GM12878 (cell line): ENCODE measurements at regions not wholly inside any gene's neighbourhood (a gene's known extent, or its start where the extent isn't known, plus 50 kb on each side); places are given as distances from the start of the nearest gene placed in this dataset.

Experiments used
- ATAC-seq: fragments of 200-7000 bp; cut with Tn5 transposase; 3 replicates; pipeline ENCODE4 v1.9.1; 2020; ENCODE audit warnings: mild to moderate bottlenecking, moderate library complexity
- BruUV-seq: library from RNA; stranded (reverse); fragments of 400-500 nt; replicated peaks from 2 replicates; lab custom pipeline; 2021; lab: Mats Ljungman, UMichigan
- CTCF ChIA-PET: fragments of 300-600 bp; sonication (Branson Sonifier 250); formaldehyde crosslinking; extraction: SDS; loops from one replicate; lab custom pipeline; 2021; ENCODE audit warnings: inconsistent platforms; lab: Yijun Ruan, JAX
- POLR2A ChIA-PET: fragments of 350-600 bp; formaldehyde crosslinking; extraction: SDS; loops from one replicate; lab custom pipeline; 2021; ENCODE audit warnings: inconsistent platforms; lab: Charles Lee
- RAD21 ChIA-PET: fragments of 300-600 bp; sonication (Branson Sonifier 250); formaldehyde crosslinking; loops from one replicate; lab custom pipeline; 2023; ENCODE audit warnings: antibody characterized with exemption; ENCODE audit not compliant: unreplicated experiment; lab: Charles Lee
- SMC1A ChIA-PET: fragments of 300-600 bp; sonication (Branson Sonifier 250); formaldehyde crosslinking; loops from one replicate; lab custom pipeline; 2023; ENCODE audit not compliant: unreplicated experiment, uncharacterized antibody; lab: Charles Lee
- DNase-seq: peaks from one replicate; pipeline ENCODE4 v3.0.0-alpha.2; 2011; ENCODE audit warnings: low read depth, low spot score
- FAIRE-seq: peaks from 3 replicates; lab custom pipeline; 2011; peaks lifted over from hg19 to GRCh38; lab: Jason Lieb, UNC
- H2AFZ ChIP-seq: 2 replicates; pipeline ENCODE4 v1.6.0; 2011; ENCODE audit warnings: low read depth, low read length, control low read depth; ENCODE audit not compliant: control insufficient read depth
- H3K27ac ChIP-seq: 2 replicates; pipeline ENCODE4 v1.5.1; 2011; ENCODE audit warnings: control low read depth; ENCODE audit not compliant: control insufficient read depth, insufficient read depth
- H3K27me3 ChIP-seq, 2 experiments: replicated peaks in 1 of 2; 2 replicates each; pipeline versions ENCODE4 v1.6.0 to v1.6.1; 2011; ENCODE audit warnings: low read length in 1 of 2; ENCODE audit not compliant: control insufficient read depth in 2 of 2, insufficient read depth in 2 of 2
- H3K36me3 ChIP-seq, 2 experiments: 2 replicates each; pipeline ENCODE4 v1.5.1; 2011; ENCODE audit warnings: low read length in 1 of 2; ENCODE audit not compliant: control insufficient read depth in 2 of 2, insufficient read depth in 2 of 2
- H3K4me1 ChIP-seq: 2 replicates; pipeline ENCODE4 v1.6.1; 2011; ENCODE audit warnings: mild to moderate bottlenecking, low read length, moderate library complexity, mixed read lengths; ENCODE audit not compliant: control insufficient read depth, insufficient read depth
- H3K4me2 ChIP-seq: 2 replicates; pipeline ENCODE4 v1.6.0; 2011; ENCODE audit warnings: control low read depth; ENCODE audit not compliant: control insufficient read depth, insufficient read depth
- H3K4me3 ChIP-seq: fragments of 200-600 bp; sonication (generic); 2 replicates; pipeline ENCODE4 v1.5.1; 2016
- H3K79me2 ChIP-seq: 2 replicates; pipeline ENCODE4 v1.6.0; 2011; ENCODE audit warnings: low read length; ENCODE audit not compliant: control insufficient read depth, insufficient read depth
- H3K9ac ChIP-seq: 2 replicates; pipeline ENCODE4 v1.8.0; 2011; ENCODE audit warnings: low read length, control low read depth, mixed read lengths; ENCODE audit not compliant: control insufficient read depth, insufficient read depth
- H3K9me3 ChIP-seq: replicated peaks from 3 replicates; pipeline ENCODE4 v1.5.1; 2011; ENCODE audit warnings: mild to moderate bottlenecking, low read length; ENCODE audit not compliant: control insufficient read depth, insufficient read depth
- H4K20me1 ChIP-seq: 2 replicates; pipeline ENCODE4 v1.6.0; 2011; ENCODE audit not compliant: control insufficient read depth, insufficient read depth
- ATF7 ChIP-seq: fragments of 450-650 bp; IDR thresholded peaks from 2 replicates; pipeline ENCODE4 v1.6.1; 2016; ENCODE audit warnings: low read depth, mild to moderate bottlenecking
- BCL11A ChIP-seq: IDR thresholded peaks from 2 replicates; pipeline ENCODE4 v1.6.1; 2011; ENCODE audit warnings: low read depth, low read length
- CREB1 ChIP-seq: IDR thresholded peaks from 2 replicates; pipeline ENCODE4 v1.6.1; 2012; ENCODE audit warnings: low read depth, mild to moderate bottlenecking, inconsistent platforms
- EED ChIP-seq: sonication (generic); IDR thresholded peaks from 2 replicates; pipeline ENCODE4 v1.6.1; 2016; ENCODE audit warnings: antibody characterized with exemption, low read depth
- HCFC1 ChIP-seq: fragments of 150-350 bp; IDR thresholded peaks from 2 replicates; pipeline ENCODE4 v1.6.1; 2014; ENCODE audit warnings: low read length
- HDAC6 ChIP-seq: fragments of 200-600 bp; sonication (generic); IDR thresholded peaks from one replicate; pipeline ENCODE4 v1.8.0; 2017; ENCODE audit warnings: antibody characterized with exemption; ENCODE audit not compliant: unreplicated experiment
- NFYB ChIP-seq: IDR thresholded peaks from 2 replicates; pipeline ENCODE4 v1.6.1; 2011; ENCODE audit warnings: low read depth, mild to moderate bottlenecking, low read length, improper control_type of control experiment, moderate library complexity; ENCODE audit not compliant: insufficient read depth
- RB1 ChIP-seq: fragments of 450-650 bp; formaldehyde crosslinking; IDR thresholded peaks from 2 replicates; pipeline ENCODE4 v1.6.1; 2017; ENCODE audit warnings: mild to moderate bottlenecking, borderline replicate concordance
- SUZ12 ChIP-seq: fragments of 200-600 bp; sonication (generic); IDR thresholded peaks from one replicate; pipeline ENCODE4 v1.6.1; 2018; ENCODE audit warnings: antibody characterized with exemption, mild to moderate bottlenecking; ENCODE audit not compliant: unreplicated experiment
- YBX1 ChIP-seq: fragments of 450-650 bp; IDR thresholded peaks from 2 replicates; pipeline ENCODE4 v1.6.1; 2016; ENCODE audit warnings: antibody characterized with exemption
- ZNF207 ChIP-seq: fragments of 450-650 bp; IDR thresholded peaks from 2 replicates; pipeline ENCODE4 v1.6.1; 2014; ENCODE audit warnings: antibody characterized with exemption, mild to moderate bottlenecking, borderline replicate concordance
- WGBS: methylation state at CpG from one replicate; pipeline ENCODE4 v1.1.6; 2016; ENCODE audit warnings: low lambda C conversion rate; ENCODE audit not compliant: insufficient replicate concordance, insufficient coverage; ENCODE audit errors: missing lambda C conversion rate; 5-methylcytosine and 5-hydroxymethylcytosine counted together
- in situ Hi-C: fragments of 300-500 bp; cut with MboI; formaldehyde crosslinking; loops from 9 replicates; pipeline ENCODE4 v1.14.3; 2018; ENCODE audit warnings: mixed read lengths
- intact Hi-C: fragments of 100-400 bp; cut with micrococcal nuclease; formaldehyde crosslinking; loops from one replicate; pipeline ENCODE4 v1.14.2; 2022; ENCODE audit not compliant: unreplicated experiment
- TF ChIP-seq, protein P1 (sequence below): fragments of 450-650 bp; IDR thresholded peaks from 2 replicates; pipeline ENCODE4 v1.6.1; 2016; ENCODE audit warnings: mild to moderate bottlenecking, moderate library complexity, borderline replicate concordance
- TF ChIP-seq, protein P2 (sequence below): fragments of 450-650 bp; conservative IDR thresholded peaks from 2 replicates; pipeline ENCODE4 v1.6.1; 2017; ENCODE audit warnings: mild to moderate bottlenecking, moderate library complexity

DNA sequence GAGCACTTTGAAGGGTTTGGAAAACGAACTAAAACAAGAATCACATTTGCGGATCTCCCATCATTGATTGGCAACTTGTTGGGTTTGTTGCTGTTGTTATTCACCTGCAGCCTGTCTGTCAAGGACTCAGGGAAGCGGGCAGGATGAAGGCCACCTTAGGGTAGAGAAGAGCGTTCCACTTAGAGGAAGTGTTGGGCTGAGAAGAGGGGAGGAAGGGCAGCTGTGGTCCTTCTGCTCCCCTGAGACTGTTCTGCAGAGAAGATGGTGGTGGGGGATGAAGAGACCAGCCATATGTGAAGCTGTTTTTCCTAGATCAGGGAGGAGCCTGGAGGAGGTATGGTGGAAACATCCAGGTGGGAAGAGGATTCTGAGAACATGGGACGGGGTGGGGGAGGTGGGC lies 70.6 kb upstream of the CPEB4 start:
- no TSS peak for BruUV-seq
- in situ Hi-C loops: no loop called here

More for the DNA sequence above, 70.6 kb upstream of the CPEB4 start:
- SMC1A ChIA-PET: interaction anchor here (0.8 to 19.8 kb wide), 3 partner anchors 29 to 199 kb away, joined by 4 to 271 read pairs (median 4); no protein-coding TSS in a partner anchor
- POLR2A ChIA-PET: no interaction called here
- Histone ChIP-seq H3K4me1 (peaks cover 39% of the 10 kb centered on the region), H3K36me3 (no peaks in the 10 kb centered on the region), H3K4me3 (no peak overlapping the region), H3K27me3 (no peaks in the 10 kb centered on the region), H4K20me1 (no peaks in the 10 kb centered on the region), H3K79me2 (no peaks in the 10 kb centered on the region), H3K9me3 (peaks cover 13% of the 10 kb centered on the region), H3K27ac (no peak overlapping the region), H2AFZ (0 out of 2 replicates have a peak overlapping the region, but pooled peaks have one; percentile 12), H3K9ac (no peak overlapping the region), H3K4me2 (no peak overlapping the region)
- no peak for DNase-seq
- no peak for FAIRE-seq
- RAD21 ChIA-PET: no interaction called here
- CTCF ChIA-PET: interaction anchor here (7.3 kb wide), 1 partner anchor 30 kb away, joined by 87 read pairs; no protein-coding TSS in a partner anchor
- TF ChIP-seq ATF7: no peak
- no peak for TF ChIP-seq HCFC1
- no peak for TF ChIP-seq HDAC6
- TF ChIP-seq, protein P1, sequence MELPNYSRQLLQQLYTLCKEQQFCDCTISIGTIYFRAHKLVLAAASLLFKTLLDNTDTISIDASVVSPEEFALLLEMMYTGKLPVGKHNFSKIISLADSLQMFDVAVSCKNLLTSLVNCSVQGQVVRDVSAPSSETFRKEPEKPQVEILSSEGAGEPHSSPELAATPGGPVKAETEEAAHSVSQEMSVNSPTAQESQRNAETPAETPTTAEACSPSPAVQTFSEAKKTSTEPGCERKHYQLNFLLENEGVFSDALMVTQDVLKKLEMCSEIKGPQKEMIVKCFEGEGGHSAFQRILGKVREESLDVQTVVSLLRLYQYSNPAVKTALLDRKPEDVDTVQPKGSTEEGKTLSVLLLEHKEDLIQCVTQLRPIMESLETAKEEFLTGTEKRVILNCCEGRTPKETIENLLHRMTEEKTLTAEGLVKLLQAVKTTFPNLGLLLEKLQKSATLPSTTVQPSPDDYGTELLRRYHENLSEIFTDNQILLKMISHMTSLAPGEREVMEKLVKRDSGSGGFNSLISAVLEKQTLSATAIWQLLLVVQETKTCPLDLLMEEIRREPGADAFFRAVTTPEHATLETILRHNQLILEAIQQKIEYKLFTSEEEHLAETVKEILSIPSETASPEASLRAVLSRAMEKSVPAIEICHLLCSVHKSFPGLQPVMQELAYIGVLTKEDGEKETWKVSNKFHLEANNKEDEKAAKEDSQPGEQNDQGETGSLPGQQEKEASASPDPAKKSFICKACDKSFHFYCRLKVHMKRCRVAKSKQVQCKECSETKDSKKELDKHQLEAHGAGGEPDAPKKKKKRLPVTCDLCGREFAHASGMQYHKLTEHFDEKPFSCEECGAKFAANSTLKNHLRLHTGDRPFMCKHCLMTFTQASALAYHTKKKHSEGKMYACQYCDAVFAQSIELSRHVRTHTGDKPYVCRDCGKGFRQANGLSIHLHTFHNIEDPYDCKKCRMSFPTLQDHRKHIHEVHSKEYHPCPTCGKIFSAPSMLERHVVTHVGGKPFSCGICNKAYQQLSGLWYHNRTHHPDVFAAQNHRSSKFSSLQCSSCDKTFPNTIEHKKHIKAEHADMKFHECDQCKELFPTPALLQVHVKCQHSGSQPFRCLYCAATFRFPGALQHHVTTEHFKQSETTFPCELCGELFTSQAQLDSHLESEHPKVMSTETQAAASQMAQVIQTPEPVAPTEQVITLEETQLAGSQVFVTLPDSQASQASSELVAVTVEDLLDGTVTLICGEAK: no peak
- TF ChIP-seq BCL11A: no peak
- no peak for TF ChIP-seq ZNF207
- TF ChIP-seq, protein P2, sequence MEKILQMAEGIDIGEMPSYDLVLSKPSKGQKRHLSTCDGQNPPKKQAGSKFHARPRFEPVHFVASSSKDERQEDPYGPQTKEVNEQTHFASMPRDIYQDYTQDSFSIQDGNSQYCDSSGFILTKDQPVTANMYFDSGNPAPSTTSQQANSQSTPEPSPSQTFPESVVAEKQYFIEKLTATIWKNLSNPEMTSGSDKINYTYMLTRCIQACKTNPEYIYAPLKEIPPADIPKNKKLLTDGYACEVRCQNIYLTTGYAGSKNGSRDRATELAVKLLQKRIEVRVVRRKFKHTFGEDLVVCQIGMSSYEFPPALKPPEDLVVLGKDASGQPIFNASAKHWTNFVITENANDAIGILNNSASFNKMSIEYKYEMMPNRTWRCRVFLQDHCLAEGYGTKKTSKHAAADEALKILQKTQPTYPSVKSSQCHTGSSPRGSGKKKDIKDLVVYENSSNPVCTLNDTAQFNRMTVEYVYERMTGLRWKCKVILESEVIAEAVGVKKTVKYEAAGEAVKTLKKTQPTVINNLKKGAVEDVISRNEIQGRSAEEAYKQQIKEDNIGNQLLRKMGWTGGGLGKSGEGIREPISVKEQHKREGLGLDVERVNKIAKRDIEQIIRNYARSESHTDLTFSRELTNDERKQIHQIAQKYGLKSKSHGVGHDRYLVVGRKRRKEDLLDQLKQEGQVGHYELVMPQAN: no peak
- no peak for TF ChIP-seq EED
- TF ChIP-seq SUZ12: no peak
- TF ChIP-seq YBX1: no peak
- TF ChIP-seq CREB1: no peak
- no peak for TF ChIP-seq RB1
- no peak for TF ChIP-seq NFYB
- no peak for ATAC-seq
- intact Hi-C loops: no loop called here
- 64% methylated on average over 5 of the region's 5 CpGs for WGBS
